ENCODE measurements at regions not wholly inside any gene's neighbourhood (a gene's known extent, or its start where the extent isn't known, plus 50 kb on each side); places are given as distances from the start of the nearest gene placed in this dataset.
"Not testable (repeated sequence)": the region's sequence is repeated elsewhere in the genome, so short reads cannot be mapped to it uniquely, and the experiment has no call there.

- Histone ChIP-seq H3K4me1 (replicated peaks; ENCODE audit: insufficient read depth) (no peaks in the 10 kb centered on the region), H3K36me3 (ENCODE audit: low read depth) (no peaks in the 10 kb centered on the region), H2AFZ (no peak overlapping the region), H3K9me3 (ENCODE audit: insufficient read depth, low read depth) (no peaks in the 10 kb centered on the region), H3K9me2 (ENCODE audit: insufficient read depth) (no peaks in the 10 kb centered on the region), H4K20me1 (ENCODE audit: insufficient read depth) (no peaks in the 10 kb centered on the region), H3K4me3 (no peak overlapping the region), H3K79me2 (ENCODE audit: low read depth) (no peaks in the 10 kb centered on the region), H3K27ac (no peak overlapping the region), H3K27me3 (ENCODE audit: insufficient read depth, low read depth) (no peaks in the 10 kb centered on the region), H3F3A (ENCODE audit: insufficient read depth, low read depth) (no peaks in the 10 kb centered on the region), H3K4me2 (no peak overlapping the region)
- BruUV-seq (replicated peaks), result no TSS peak
- TF ChIP-seq CTCF (conservative IDR thresholded peaks at IDR 0.05) (no peak), EZH2 (IDR thresholded peaks at IDR 0.05; ENCODE audit: low read depth) (no peak)
- intact Hi-C loops (cut with micrococcal nuclease; ENCODE audit: unreplicated experiment), result no loop called here
- ChIA-PET POLR2A (ENCODE audit: unreplicated experiment) (no interaction called here), CTCF (no interaction called here)
- no peak for DNase-seq
Observed at GRCh38 chr12:59329462-59329861, 266.4 kb upstream of the SLC16A7 start.

GRCh38 chr12:59328395-59329075, 267.3 kb upstream of the SLC16A7 start:
- H3K9me3 ChIP-seq (ENCODE audit: insufficient read depth, low read depth); H3K27me3 ChIP-seq (ENCODE audit: insufficient read depth, low read depth); POLR2A ChIA-PET (ENCODE audit: unreplicated experiment); H3K4me3 ChIP-seq; H2AFZ ChIP-seq; BruUV-seq (replicated peaks); CTCF ChIA-PET; H3K4me2 ChIP-seq; H4K20me1 ChIP-seq (ENCODE audit: insufficient read depth); H3K27ac ChIP-seq; DNase-seq; H3K9me2 ChIP-seq (ENCODE audit: insufficient read depth); H3K4me1 ChIP-seq (replicated peaks; ENCODE audit: insufficient read depth); H3K36me3 ChIP-seq (ENCODE audit: low read depth); intact Hi-C loops (cut with micrococcal nuclease; ENCODE audit: unreplicated experiment); H3K79me2 ChIP-seq (ENCODE audit: low read depth); H3F3A ChIP-seq (ENCODE audit: insufficient read depth, low read depth): not testable (repeated sequence)

GRCh38 chr12:59326457-59326856, 269.4 kb upstream of the SLC16A7 start:
- BruUV-seq (replicated peaks); H3K27me3 ChIP-seq (ENCODE audit: insufficient read depth, low read depth); DNase-seq; H3F3A ChIP-seq (ENCODE audit: insufficient read depth, low read depth); CTCF ChIA-PET; H2AFZ ChIP-seq; H3K4me2 ChIP-seq; H3K4me3 ChIP-seq; H4K20me1 ChIP-seq (ENCODE audit: insufficient read depth); H3K4me1 ChIP-seq (replicated peaks; ENCODE audit: insufficient read depth); H3K9me2 ChIP-seq (ENCODE audit: insufficient read depth); H3K36me3 ChIP-seq (ENCODE audit: low read depth); H3K27ac ChIP-seq; POLR2A ChIA-PET (ENCODE audit: unreplicated experiment); H3K79me2 ChIP-seq (ENCODE audit: low read depth); H3K9me3 ChIP-seq (ENCODE audit: insufficient read depth, low read depth); intact Hi-C loops (cut with micrococcal nuclease; ENCODE audit: unreplicated experiment): not testable (repeated sequence)

GRCh38 chr12:59322473-59322872, 273.4 kb upstream of the SLC16A7 start:
- no peak overlapping the region for H3K27ac ChIP-seq
- no peaks in the 10 kb centered on the region for H3K9me2 ChIP-seq (ENCODE audit: insufficient read depth)
- no TSS peak for BruUV-seq (replicated peaks)
- H3K36me3 ChIP-seq (ENCODE audit: low read depth), result no peaks in the 10 kb centered on the region
- H3F3A ChIP-seq (ENCODE audit: insufficient read depth, low read depth), result no peaks in the 10 kb centered on the region
- no peaks in the 10 kb centered on the region for H3K27me3 ChIP-seq (ENCODE audit: insufficient read depth, low read depth)
- H3K4me1 ChIP-seq (replicated peaks; ENCODE audit: insufficient read depth), result no peaks in the 10 kb centered on the region
- H3K9me3 ChIP-seq (ENCODE audit: insufficient read depth, low read depth), result no peaks in the 10 kb centered on the region
- POLR2A ChIA-PET (ENCODE audit: unreplicated experiment), result no interaction called here
- TF ChIP-seq CTCF (conservative IDR thresholded peaks at IDR 0.05), result no peak
- no peak for TF ChIP-seq EZH2 (IDR thresholded peaks at IDR 0.05; ENCODE audit: low read depth)
- H3K4me2 ChIP-seq, result no peak overlapping the region
- DNase-seq, result no peak
- no peak overlapping the region for H2AFZ ChIP-seq
- no peaks in the 10 kb centered on the region for H4K20me1 ChIP-seq (ENCODE audit: insufficient read depth)
- no peaks in the 10 kb centered on the region for H3K79me2 ChIP-seq (ENCODE audit: low read depth)
- CTCF ChIA-PET, result no interaction called here
- H3K4me3 ChIP-seq, result no peak overlapping the region
- intact Hi-C loops (cut with micrococcal nuclease; ENCODE audit: unreplicated experiment), result no loop called here
